Tibial nerve (tissue), 3 donors: ENCODE measurements at regions not wholly inside any gene's neighbourhood (a gene's known extent, or its start where the extent isn't known, plus 50 kb on each side); places are given as distances from the start of the nearest gene placed in this dataset.

Experiments used
- POLR2A ChIP-seq, 2 donors: fragments of 450-650 bp; IDR thresholded peaks; one replicate each; pipeline ENCODE4 v1.6.1; 2017; ENCODE audit warnings: antibody characterized with exemption in 2 of 2, mild to moderate bottlenecking in 2 of 2, moderate library complexity in 2 of 2
- TF ChIP-seq, protein P1 (sequence below), 5 experiments: fragments of 200-600 bp in 3 of 5; fragments of 450-650 bp in 2 of 5; sonication (generic) in 3 of 5; IDR thresholded peaks; one replicate each; pipeline ENCODE4 v1.5.1; 2016 to 2019; ENCODE audit warnings: antibody characterized with exemption in 5 of 5, mild to moderate bottlenecking in 3 of 5, moderate library complexity in 2 of 5

GRCh38 chr6:159114569-159114968, 54.6 kb upstream of the FNDC1 start:
- no peak for TF ChIP-seq POLR2A (IDR thresholded peaks at IDR 0.05)
- TF ChIP-seq, protein P1, sequence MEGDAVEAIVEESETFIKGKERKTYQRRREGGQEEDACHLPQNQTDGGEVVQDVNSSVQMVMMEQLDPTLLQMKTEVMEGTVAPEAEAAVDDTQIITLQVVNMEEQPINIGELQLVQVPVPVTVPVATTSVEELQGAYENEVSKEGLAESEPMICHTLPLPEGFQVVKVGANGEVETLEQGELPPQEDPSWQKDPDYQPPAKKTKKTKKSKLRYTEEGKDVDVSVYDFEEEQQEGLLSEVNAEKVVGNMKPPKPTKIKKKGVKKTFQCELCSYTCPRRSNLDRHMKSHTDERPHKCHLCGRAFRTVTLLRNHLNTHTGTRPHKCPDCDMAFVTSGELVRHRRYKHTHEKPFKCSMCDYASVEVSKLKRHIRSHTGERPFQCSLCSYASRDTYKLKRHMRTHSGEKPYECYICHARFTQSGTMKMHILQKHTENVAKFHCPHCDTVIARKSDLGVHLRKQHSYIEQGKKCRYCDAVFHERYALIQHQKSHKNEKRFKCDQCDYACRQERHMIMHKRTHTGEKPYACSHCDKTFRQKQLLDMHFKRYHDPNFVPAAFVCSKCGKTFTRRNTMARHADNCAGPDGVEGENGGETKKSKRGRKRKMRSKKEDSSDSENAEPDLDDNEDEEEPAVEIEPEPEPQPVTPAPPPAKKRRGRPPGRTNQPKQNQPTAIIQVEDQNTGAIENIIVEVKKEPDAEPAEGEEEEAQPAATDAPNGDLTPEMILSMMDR (IDR thresholded peaks at IDR 0.05) = no peak
